HG03432 (cell line): ENCODE measurements at regions not wholly inside any gene's neighbourhood (a gene's known extent, or its start where the extent isn't known, plus 50 kb on each side); places are given as distances from the start of the nearest gene placed in this dataset.

ENCODE experiments used
- ATAC-seq: cut with Tn5 transposase; IDR thresholded peaks from one replicate; pipeline ENCODE4 v1.9.1; 2021; ENCODE audit warnings: mild to moderate bottlenecking, moderate library complexity; ENCODE audit not compliant: unreplicated experiment

GRCh38 chr2:21667638-21668037 is 543.9 kb downstream of the TDRD15 start:
- no peak for ATAC-seq

- ATAC-seq = no peak
Observed at GRCh38 chr2:21668078-21668710, 544.4 kb downstream of the TDRD15 start.

- no peak for ATAC-seq
Observed at GRCh38 chr2:21676041-21676440, 552.3 kb downstream of the TDRD15 start.

GRCh38 chr2:21676676-21677075 is 552.9 kb downstream of the TDRD15 start:
- ATAC-seq = no peak

GRCh38 chr2:21683838-21684237 is 560.1 kb downstream of the TDRD15 start:
- ATAC-seq = no peak

- no peak for ATAC-seq
Observed at GRCh38 chr2:21687589-21687988, 563.8 kb downstream of the TDRD15 start.

- no peak for ATAC-seq
Observed at GRCh38 chr2:21690005-21690404, 566.2 kb downstream of the TDRD15 start.

- ATAC-seq = no peak
Observed at GRCh38 chr2:21693081-21693480, 569.3 kb downstream of the TDRD15 start.

GRCh38 chr2:21694079-21694878 is 570.5 kb downstream of the TDRD15 start:
- ATAC-seq = no peak

GRCh38 chr2:21696900-21697299 is 573.1 kb downstream of the TDRD15 start:
- ATAC-seq = no peak

GRCh38 chr2:21700644-21701043 is 576.9 kb downstream of the TDRD15 start:
- no peak for ATAC-seq

- no peak for ATAC-seq
Observed at GRCh38 chr2:21710031-21710430, 586.3 kb downstream of the TDRD15 start.

GRCh38 chr2:21710496-21710895 is 586.7 kb downstream of the TDRD15 start:
- no peak for ATAC-seq

- ATAC-seq = no peak
Observed at GRCh38 chr2:21715887-21716286, 592.1 kb downstream of the TDRD15 start.

- ATAC-seq = no peak
Observed at GRCh38 chr2:21727101-21727500, 603.3 kb downstream of the TDRD15 start.

- no peak for ATAC-seq
Observed at GRCh38 chr2:21728133-21728532, 604.4 kb downstream of the TDRD15 start.

- no peak for ATAC-seq
Observed at GRCh38 chr2:21730141-21730540, 606.4 kb downstream of the TDRD15 start.

GRCh38 chr2:21740484-21740883 is 616.7 kb downstream of the TDRD15 start:
- ATAC-seq = no peak

- ATAC-seq = no peak
Observed at GRCh38 chr2:21746499-21746898, 622.7 kb downstream of the TDRD15 start.

GRCh38 chr2:21748501-21748900 is 624.7 kb downstream of the TDRD15 start:
- no peak for ATAC-seq

- no peak for ATAC-seq
Observed at GRCh38 chr2:21754164-21754788, 630.5 kb downstream of the TDRD15 start.

GRCh38 chr2:21757805-21758430 is 634.1 kb downstream of the TDRD15 start:
- no peak for ATAC-seq
